AG09309 (cell line): ENCODE measurements at regions not wholly inside any gene's neighbourhood (a gene's known extent, or its start where the extent isn't known, plus 50 kb on each side); places are given as distances from the start of the nearest gene placed in this dataset.

Experiments used
- DNase-seq: peaks from one replicate; pipeline ENCODE4 v3.0.0-alpha.2; 2010; ENCODE audit warnings: low read depth
- H3K4me3 ChIP-seq: 2 replicates; pipeline ENCODE4 v1.5.1; 2011; ENCODE audit warnings: mild to moderate bottlenecking, low read depth, low read length, moderate library complexity; ENCODE audit not compliant: control insufficient read depth
- TF ChIP-seq, protein P1 (sequence below): IDR thresholded peaks from 2 replicates; pipeline ENCODE4 v1.5.1; 2011; ENCODE audit warnings: mild to moderate bottlenecking, low read depth, low read length, inconsistent platforms; ENCODE audit not compliant: insufficient read depth, control insufficient read depth; ENCODE audit errors: missing control alignments

DNA sequence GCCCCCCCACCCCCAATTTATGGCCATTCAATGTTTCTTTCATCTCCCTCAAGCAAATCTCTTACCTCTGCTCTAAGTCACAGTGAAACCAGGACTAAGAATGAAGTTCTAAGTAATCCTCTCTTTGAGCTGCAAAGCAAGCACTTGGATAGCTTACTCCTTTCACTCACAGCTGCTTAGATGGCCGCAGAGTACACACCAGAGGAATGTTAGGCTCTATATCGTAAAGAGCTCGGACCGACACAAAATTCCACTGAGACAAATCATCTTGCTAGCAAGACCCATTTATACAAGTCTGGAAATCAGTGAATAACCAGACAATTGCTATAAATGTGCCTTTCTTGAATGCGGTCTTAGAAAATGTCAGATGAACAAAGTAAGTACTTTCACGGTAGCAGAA, 135.0 kb downstream of the IDS start:
- TF ChIP-seq, protein P1, sequence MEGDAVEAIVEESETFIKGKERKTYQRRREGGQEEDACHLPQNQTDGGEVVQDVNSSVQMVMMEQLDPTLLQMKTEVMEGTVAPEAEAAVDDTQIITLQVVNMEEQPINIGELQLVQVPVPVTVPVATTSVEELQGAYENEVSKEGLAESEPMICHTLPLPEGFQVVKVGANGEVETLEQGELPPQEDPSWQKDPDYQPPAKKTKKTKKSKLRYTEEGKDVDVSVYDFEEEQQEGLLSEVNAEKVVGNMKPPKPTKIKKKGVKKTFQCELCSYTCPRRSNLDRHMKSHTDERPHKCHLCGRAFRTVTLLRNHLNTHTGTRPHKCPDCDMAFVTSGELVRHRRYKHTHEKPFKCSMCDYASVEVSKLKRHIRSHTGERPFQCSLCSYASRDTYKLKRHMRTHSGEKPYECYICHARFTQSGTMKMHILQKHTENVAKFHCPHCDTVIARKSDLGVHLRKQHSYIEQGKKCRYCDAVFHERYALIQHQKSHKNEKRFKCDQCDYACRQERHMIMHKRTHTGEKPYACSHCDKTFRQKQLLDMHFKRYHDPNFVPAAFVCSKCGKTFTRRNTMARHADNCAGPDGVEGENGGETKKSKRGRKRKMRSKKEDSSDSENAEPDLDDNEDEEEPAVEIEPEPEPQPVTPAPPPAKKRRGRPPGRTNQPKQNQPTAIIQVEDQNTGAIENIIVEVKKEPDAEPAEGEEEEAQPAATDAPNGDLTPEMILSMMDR, result no peak
- DNase-seq, result peak; percentile 50
- no peak overlapping the region for H3K4me3 ChIP-seq

GRCh38 chrX:149365552-149365951, 139.6 kb downstream of the IDS start:
- DNase-seq, result no peak
- no peak overlapping the region for H3K4me3 ChIP-seq
- TF ChIP-seq, protein P1, result no peak

DNA sequence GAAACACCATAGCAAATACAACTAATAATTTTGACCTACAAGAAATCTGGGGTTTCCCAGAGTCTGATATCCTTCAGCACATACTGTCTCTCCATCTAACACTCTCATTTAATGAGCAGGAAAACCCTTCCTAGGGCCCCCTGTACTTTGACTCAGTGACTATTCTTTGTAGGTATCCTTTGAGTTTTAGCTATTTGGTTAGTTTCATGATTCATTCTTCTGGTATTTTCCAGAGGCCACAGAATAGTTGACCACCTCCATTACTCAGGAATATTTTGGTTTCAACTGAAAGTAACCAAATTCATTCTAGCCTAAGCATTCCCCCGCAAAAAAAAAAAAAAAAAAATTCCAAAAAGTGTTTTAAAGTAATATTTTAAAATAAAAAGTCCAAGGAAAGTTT, 140.0 kb downstream of the IDS start:
- DNase-seq, result no peak
- TF ChIP-seq, protein P1, result no peak
- H3K4me3 ChIP-seq, result no peak overlapping the region

- no peak overlapping the region for H3K4me3 ChIP-seq
- TF ChIP-seq, protein P1, result no peak
- no peak for DNase-seq
These were observed 141.1 kb downstream of the IDS start for GRCh38 chrX:149363965-149364364.

- TF ChIP-seq, protein P1, result no peak
- DNase-seq, result no peak
- H3K4me3 ChIP-seq, result no peak overlapping the region
These were observed 158.8 kb downstream of the IDS start for GRCh38 chrX:149346306-149346705.

GRCh38 chrX:149322316-149322715, 182.8 kb downstream of the IDS start:
- TF ChIP-seq, protein P1, result no peak
- H3K4me3 ChIP-seq, result no peak overlapping the region
- DNase-seq, result no peak

DNA sequence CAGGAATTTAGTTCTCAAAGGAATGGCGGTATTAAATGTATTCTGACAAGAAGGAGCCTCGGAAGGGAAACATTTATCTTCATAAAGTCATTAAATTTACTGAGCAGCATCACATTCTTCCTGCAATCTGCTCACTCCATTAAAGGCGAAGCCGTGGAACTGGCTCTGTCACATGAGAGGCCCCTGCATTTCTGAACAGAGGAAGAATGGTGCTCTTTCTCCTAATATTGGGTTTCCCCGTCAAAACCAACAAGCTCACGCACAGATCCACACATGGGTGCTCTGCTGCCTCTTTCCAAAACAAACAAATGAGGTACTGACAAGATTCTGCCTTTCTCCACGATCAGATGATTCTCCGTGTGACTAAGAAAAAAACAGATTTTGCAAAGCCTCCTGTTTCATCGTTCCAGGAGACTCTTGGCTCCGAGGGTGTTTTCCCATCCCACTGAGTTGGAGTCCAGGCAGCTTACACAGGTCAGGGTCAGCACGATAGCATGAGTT, 191.2 kb downstream of the IDS start:
- peak; percentile 11 for DNase-seq
- H3K4me3 ChIP-seq, result no peak overlapping the region
- TF ChIP-seq, protein P1, result no peak
